ENCODE measurements at regions not wholly inside any gene's neighbourhood (a gene's known extent, or its start where the extent isn't known, plus 50 kb on each side); places are given as distances from the start of the nearest gene placed in this dataset.

- TF ChIP-seq CTCF (IDR thresholded peaks at IDR 0.05) = no peak
- no peak for TF ChIP-seq POLR2A (IDR thresholded peaks at IDR 0.05)
- TF ChIP-seq POLR2AphosphoS5 (IDR thresholded peaks at IDR 0.05) = no peak
These were observed 1352.0 kb upstream of the NUDT12 start for GRCh38 chr5:104914536-104915070.

Data from sigmoid colon (tissue), 4 donors.